ENCODE measurements at regions not wholly inside any gene's neighbourhood (a gene's known extent, or its start where the extent isn't known, plus 50 kb on each side); places are given as distances from the start of the nearest gene placed in this dataset.
"Not testable (repeated sequence)": the region's sequence is repeated elsewhere in the genome, so short reads cannot be mapped to it uniquely, and the experiment has no call there.

DNA sequence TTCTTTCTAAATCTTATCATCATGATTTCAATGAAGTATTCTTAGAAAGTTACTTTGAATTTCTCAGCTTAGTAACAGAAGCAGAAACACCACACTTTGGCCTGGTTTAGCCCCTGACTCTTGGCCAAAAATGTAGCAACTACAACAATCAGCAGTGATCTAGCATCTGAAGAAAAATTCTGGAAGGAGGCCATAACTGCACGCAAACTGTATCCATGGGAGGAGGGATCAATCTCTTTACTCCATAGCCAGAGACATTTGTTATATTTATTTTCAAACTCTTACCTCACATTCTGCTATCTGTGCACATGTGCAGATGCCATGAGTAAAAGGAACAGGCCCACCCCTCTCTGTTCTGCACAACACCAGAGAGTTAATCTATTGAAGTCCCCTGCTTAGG is 251.0 kb upstream of the P2RY1 start:
- no peak for DNase-seq

DNA sequence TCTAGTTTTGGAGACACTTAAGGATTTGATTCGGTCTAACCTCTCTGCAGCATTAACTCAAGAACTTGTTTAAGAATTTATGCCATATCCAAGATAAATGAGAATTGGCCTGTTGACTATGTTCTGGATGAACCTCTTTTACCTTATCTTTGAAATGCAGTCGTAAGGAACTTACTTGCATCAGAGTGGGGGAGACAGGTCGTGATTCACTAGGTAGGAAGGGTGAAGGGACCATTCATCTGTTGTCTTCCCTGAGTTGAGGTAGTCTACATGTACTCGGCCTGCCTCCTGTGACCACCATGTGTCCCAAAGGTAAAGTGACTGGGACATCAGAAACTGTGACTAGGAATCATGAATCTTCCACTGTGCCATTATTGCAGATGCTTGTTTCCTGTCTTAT is 248.0 kb upstream of the P2RY1 start:
- no peak for DNase-seq

DNA sequence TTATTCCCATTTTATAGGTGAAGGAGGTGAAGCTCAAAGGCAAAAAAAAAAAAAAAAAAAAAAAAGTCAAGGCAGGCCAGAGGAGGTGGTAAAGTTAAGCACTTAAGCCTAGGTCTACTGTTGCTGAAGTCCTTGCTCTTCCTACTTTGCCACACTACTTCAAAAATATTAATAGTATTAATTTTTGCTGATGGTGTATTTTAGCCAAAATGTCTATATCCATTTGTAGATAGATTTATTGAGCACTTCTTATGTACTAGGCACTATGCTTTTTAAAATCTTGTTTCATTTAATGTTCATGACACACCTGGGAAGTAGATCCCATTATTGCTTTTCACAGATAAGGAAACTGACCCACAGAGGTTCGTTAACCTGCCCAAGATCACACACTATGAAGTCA is 247.1 kb upstream of the P2RY1 start:
- DNase-seq = no peak

DNA sequence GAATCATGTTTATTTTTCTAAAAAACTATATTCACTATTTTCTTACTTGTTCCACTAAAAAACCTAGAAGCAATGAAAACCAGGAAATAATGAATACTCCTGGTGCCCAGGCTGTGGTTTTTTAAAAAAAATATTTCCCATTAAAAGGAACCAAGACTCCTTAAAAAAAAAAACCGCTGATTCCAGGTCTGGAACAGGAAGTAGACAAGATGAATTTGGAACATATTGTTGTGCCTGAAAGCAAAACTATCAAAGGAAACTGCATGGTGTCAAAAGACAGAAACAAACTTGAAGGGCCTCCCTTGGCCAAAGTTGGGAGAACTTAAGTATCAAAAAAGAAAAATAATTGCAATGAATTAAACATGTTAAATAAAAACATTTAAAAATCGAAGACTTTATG is 245.3 kb upstream of the P2RY1 start:
- DNase-seq = no peak

DNA sequence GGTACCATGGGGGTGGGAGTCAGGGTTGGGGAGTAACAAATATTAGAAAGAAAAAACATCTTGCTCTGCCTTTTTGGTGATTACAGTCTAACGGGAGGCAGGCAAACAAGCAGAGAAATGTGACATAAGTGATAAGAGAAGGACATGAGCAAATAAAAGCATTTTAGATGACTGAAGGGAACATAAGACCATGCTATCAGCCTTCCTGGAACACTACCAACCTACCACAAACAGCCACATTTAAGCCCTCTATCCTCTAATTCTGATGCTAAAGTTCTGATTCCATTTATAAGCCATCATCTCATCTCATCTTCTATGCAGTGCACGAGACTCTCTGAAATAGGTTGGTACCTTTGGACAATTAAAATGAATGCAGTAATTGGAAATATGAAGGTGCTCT is 243.4 kb upstream of the P2RY1 start:
- no peak for DNase-seq

DNA sequence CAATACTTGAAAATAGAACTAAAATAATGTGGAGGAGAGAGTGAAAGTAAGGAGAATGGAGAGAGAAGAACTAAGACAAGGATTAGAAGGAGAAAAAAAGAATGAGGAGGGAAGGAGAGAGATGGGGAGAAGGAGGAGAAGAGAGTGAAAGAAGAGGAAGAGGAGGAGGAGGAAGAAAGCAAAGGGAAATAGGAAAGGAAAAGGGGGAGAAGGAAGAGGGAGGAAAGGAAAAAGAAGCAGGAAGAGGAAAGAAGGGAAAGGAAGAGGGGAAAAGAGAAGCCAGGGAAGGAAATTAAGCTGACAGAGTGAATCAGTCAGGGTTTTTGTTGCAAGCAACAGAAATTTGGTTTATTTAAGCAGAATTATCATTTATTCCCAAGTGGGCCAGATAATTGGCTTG is 241.7 kb upstream of the P2RY1 start:
- DNase-seq = no peak

DNA sequence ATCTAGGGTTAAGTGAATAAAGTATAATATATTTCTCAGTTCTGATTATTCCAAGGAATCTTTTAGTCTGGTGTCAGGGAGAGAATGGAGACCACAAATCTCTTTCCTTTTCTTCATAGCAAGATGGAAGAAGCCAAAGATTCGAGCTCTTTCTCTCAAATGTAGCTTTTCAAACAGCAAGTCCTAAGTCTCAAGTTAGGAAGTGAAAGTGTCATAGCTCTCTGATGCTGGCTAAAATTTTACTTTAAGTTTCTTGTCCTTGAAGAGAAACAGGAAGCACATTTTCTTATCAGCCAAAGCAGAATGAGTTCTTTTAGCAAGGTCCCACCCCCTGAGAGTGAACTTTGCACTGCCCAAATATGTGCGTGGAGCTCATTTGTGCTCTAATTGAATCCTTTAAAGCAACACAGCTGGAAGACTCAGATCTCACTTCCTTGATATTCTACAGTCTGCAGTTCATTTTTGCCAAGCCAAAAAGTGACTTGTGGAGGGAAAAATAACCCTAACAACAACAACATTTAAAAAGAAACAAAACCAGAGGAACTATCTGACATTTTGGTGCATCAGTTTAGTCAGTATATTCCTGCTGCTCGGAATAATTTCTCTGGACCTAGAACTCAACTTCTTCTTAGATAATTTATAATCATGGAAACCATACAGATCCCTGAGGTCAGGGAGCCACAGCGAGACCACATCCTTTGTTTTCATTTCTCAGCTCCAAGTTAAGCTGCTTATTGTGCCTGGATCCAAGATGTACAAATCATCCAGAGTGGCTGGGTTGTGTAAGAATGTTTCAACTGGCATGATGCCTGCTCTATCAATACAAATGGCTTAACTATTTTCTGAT is 238.7 kb upstream of the P2RY1 start:
- peak; percentile 21 for DNase-seq

DNA sequence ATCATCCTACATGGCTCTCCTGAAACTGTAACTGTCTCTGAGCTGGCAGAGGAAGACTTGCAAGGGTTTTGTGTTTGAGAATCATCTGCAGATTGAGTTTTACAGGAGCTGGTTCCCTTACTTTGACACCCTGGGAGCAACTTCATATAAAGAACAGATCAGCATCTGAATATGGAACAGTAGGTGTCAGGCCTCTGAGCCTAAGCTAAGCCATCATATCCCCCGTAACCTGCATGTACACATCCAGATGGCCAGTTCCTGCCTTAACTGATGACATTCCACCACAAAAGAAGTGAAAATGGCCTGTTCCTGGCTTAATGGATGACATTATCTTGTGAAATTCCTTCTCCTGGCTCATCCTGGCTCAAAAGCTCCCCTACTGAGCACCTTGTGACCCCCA is 238.1 kb upstream of the P2RY1 start:
- DNase-seq = not testable (repeated sequence)

DNA sequence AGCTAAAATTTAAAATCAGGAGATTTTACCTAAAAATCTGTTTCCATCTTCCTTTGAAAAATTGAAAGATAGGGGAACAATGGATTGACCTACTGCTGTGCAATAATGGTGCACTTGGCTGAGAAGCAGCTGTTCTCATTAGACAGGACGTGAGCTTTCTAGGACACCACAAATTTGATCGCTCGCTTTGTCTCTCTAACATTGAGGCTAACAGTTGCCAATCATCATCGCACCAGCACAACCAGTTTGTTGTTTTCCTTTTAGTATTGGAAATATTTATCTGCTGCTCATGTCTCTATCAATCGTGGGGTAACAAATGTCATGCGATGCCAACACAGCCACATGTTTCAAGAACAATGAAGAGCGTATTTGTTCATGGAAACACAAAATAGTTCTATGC is 228.8 kb upstream of the P2RY1 start:
- DNase-seq = no peak

DNA sequence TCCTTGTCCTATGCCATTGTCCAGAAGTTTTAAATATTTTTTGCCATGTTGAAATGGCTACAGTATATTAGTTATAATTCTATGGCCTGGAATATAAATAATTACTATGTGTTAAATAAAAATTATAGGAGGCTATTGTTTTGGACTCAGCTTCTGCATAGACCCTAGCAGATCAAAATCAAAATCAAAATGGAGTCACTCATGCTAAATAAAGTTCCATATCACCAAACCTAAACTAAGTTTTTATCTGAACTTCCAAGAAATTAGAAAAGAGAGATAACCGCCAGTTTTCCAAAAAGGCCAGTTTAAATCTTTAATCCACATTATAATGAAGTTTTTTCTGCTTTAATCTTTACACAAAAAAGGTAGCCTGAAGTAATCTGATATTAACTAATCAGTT is 227.8 kb upstream of the P2RY1 start:
- DNase-seq = no peak

DNA sequence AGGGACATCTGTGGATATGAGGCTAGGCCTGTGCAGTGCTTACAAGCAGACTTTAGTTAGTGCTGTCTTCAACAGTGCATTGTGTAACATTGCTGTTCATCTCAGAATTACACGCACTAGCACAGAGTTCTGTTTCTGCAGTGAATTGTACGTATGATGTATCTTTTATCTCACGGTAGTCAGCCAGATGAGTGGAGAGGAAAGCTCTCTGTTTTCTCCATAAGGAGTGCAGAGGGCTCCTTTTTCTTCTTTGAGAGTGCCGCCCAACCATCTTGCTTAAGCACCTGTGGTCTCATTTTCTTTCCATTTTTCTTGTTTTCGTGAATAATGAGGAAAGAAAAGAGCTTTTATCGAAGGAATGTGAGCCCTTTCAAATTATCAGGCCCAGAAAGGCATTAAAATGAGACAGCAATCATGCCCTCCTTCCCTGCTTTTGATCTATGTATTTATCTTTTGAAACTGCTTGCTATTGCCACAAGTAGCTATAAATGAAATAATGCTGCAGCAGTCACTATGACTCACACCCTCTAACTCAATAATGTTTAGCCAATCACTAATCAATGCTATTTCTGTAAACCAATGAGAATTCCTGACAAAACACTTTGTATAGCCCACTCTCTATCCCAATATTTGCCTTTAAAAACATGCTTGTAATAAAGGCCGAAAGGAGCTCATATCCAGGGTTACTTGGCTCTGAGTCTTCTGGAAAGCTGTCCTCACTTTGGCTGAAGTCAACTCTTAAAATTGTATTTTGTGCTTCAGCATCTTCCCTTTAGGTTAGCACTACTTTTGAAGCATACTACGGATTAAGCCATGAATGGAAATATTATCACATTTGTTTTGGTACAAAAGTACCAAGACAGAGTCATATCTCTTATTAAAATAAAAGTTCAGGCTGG is 226.0 kb upstream of the P2RY1 start:
- no peak for DNase-seq

DNA sequence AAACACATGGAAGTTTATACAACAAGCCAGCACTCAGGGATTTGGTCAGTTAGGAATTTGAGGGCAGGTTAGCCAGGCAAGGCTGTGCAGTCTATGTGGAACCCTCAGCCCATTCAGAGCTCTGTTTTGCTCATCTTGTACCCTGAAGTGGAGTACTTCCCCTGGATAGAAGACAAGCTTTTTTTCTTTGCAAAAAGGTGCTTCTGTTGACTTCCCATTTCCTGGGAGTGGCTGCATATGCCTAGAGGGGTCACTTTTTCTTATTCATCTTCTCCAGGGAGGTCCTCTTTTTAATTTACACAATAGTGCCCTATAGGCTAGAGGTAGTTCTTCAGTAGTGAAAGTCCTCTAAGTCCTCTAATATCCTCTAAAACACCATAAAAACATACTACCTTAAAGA is 225.0 kb upstream of the P2RY1 start:
- DNase-seq = no peak

DNA sequence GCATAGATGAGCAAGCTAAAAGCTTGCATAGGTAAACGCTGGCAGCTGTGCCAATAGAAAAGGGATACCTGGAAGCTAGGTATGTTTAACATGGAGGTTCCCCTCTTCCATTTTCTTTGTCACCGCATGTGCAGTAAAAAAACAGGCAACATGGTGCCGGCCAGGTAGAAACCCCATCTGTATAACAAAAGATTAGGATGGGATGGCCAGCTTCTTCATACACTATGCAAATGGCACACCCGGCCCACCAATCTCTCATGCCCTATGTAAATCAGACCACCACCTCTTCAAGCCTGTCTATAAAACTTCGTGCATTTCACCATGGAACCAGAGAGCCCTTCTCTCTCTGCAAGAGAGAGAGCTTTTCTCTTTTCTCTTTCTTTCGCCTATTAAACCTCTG is 224.3 kb upstream of the P2RY1 start:
- no peak for DNase-seq

DNA sequence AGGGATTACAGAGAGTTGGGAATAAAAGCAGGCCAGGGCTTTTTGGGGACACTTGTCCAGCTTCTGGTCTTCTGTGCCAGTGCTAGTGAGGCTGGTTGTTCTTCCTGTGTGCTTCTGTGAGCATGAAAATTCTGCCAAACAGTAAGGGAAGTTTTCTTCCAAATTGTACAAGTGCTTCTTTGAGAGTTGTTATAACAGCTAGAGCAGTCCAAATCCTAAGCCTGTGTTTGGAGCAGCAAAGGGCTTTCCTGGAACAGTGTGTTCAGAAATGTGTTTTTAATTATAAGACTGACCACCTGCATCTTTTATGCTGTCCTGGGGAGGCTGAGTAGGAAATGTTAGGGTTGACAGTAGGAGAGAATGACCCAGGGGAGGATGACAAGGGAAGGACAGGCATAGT is 223.0 kb upstream of the P2RY1 start:
- DNase-seq = no peak

DNA sequence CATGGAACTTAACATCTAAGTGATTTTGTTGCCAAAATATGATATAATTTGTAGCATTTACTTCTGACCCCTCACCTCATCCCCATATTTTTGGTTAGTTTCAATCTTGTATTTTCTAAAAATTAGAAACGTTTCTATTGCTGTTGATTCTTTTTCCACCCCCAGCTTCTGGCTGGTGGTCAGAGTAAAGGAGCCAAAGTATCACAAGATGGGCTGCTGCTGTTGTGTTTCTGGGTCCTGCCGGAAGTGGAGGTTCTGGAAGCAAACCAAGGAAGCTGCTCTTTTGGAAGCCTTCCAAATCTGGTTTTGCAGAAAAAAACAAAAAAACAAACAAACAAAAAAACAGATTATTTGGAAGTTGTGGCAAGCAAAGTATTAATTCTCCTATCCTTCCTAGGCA is 221.1 kb upstream of the P2RY1 start:
- no peak for DNase-seq

DNA sequence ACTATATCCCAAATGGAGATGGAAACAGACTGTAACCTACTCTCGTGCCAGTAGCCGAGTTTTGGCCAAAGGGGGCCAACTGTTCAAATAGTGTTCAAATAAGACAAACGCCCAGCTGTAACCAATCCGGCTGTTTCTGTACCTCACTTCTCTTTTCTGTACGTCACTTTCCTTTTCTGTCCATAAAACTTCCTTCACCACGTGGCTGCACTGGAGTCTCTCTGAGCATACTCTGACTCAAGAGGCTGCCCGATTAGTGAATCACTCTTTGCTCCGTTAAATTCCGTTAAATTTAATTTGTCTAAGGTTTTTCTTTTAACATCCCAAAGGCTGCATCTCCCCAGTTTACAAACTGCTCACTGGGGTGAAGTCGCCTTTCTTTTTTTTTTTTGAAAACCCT is 219.2 kb upstream of the P2RY1 start:
- DNase-seq = no peak

DNA sequence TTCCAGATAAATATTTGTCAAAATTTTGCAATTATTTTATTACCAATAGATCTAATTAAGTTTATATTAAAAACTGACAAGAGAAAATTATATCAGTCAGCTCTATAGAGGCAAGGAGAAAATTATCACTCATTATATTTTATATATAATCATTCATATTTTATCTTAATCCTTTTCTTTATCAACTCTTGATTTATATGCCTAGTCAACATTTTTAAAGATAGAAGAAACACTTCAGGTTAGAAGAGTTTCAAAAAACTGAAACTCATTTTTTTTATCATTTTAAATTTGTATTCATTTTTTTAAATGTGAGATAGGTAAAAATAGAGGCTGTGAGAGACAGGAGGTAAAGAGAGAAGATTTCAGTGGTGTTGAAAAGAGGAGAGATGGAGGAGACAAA is 217.3 kb upstream of the P2RY1 start:
- no peak for DNase-seq

DNA sequence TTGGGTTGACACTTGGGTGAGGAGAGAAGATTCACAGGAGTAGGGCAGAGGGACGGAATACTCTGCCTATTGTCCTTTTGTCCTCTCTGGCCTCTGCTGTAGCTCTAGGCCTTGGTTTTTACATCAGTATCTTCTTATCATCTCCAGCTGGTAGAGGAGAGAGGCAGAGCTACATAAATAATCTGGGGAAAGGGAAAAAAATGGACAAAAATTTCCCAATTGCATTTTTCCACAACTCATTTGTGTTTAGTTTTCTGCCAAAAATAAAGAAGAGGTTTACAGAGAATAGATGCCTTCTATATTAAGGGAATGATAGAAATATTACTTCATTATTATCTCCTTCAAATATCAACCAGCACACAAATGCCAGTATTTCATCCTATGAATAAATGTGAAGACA is 216.4 kb upstream of the P2RY1 start:
- no peak for DNase-seq

DNA sequence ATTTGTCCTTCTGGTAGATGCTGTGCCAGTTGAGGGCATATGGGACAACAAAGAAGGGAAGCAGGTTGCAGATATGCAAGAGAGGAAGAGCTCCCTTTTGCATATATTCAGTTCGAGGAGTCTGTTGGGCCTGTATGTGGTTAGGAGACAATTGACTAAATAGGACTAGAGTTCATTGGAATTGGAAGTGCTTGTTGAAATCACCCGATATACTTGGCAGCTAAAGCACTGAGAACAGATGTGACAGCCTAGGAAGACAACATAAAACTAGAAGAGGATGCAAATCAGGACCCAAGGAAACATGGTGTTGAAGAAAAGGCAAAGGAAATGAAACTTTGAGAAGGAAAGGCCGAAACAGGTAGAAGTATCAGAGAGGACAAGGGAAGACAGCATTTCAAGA is 215.2 kb upstream of the P2RY1 start:
- no peak for DNase-seq

DNA sequence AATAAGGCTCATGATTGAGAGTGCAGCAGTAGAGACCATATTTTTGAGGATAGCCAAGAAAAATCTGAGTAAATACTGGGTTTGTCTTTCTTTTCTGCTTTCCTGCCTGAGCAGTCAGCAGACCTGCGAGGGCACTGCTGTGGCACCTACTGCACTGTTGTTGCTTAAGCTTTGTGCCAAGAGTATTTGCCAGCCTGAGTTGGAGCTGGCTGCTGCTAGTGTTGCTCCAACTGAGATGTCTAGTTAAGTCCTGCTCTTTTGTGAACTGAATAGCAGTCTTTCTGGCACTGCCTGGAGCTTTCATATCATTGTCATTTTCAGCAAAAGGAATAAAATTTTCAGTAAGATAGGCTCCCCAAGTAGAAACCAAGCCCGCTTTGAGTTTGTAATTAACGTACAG is 214.5 kb upstream of the P2RY1 start:
- DNase-seq = no peak

DNA sequence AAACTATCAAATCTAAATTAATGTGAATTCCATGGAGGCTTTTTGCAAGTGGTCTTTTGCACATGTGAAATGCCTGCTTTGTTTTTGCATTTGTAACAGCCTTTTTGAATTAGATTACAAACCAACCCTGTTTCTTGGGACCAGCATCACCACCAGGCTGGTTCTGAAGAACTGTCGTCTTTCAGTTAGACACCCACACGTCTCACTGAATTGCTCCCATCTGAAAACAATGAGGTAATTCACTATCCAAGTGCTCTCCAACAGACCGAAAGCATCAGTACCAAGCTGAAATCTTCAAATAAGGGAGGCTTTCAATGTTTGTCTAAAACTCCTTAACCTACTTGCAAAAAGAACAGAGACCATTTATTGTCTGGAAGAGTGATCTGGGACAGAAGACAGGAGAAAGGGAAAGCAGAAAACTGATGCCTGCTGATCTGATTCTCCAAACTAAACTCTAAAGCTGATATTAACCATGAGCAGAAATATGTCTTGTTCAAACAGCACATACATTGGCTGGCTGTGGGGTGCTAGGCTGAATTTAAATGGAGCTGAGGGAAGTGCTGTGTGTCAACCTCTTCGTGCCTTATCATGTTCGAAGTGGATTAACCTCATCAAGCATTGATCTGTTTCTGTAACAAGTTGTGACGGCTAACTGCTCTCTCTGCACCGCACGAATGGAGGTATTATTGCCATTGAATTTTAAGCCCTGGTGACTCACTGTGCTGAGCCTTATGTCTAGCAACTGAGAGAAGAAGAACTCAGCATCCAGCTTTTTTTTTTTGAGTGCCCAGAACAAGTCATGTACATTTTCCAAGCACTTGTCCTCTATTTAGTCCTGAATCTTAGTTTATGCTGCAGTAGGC is 213.7 kb upstream of the P2RY1 start:
- no peak for DNase-seq

DNA sequence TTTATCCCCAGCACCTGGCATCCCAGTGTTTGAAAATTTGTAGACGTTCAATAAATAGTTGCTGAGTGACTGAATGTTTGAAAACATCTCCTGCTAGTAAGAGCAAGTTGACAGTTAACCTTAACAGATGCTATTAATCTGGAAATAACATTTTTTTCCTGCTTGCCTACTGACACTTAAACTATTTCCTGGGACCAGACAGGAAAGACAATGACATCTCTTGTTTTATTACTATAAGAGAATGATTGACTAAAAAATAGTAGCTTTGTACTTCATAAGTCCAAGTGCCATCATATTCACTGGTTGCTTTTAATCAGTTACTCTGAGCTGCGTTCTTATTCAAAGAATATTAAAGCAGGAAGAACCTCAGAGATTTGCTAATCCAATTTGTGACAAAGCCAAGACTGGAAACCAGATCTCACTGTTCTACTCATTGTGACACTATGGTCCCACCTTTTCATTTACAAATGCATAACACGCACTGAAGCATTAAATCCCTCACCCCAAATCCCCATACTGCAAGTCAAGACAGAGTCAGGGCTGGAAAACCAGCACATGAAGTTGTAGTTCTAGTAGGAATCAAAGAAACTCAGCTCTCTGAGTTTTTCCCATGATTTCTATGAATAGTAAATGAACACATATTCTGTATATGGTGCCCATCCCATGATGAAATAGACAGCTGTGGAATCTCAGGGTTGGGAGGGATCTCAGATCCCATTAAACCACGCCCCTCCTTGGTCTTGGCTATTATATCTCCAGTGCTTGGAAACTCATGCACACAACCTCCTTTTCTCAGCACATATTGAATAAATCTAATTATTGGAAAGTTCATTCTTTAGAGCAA is 212.7 kb upstream of the P2RY1 start:
- no peak for DNase-seq

DNA sequence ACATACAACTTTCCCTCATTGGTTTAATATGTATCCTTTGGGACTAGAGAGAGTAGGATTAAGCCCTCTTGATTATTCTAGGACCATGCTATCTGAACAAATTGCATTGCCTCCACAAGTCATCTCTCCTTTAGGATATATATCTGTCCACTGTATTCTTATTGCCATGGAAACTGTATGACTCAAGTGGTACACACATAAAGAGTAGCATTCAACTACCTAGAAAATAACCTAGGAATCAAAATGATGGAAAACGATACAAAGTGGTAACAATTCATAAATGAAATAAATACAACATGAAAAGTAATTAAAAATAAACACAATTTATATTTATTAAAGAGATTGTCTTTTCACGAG is 212.1 kb upstream of the P2RY1 start:
- no peak for DNase-seq

All from CD4-positive, alpha-beta T cell treated with Interleukin-15 for 1 hour (primary cell).